SK-N-SH (cell line): ENCODE measurements at regions not wholly inside any gene's neighbourhood (a gene's known extent, or its start where the extent isn't known, plus 50 kb on each side); places are given as distances from the start of the nearest gene placed in this dataset.

Experiments used
- CTCF ChIA-PET: fragments of 300-600, 350-600 bp; formaldehyde crosslinking; extraction: SDS; loops from one replicate; lab custom pipeline; 2021; lab: Yijun Ruan, JAX
- POLR2A ChIA-PET: fragments of 350-600 bp; sonication (Branson Sonifier 250); formaldehyde crosslinking; extraction: SDS; loops from one replicate; lab custom pipeline; 2020; ENCODE audit warnings: antibody characterized with exemption, inconsistent platforms; lab: Yijun Ruan, JAX
- DNase-seq: peaks from one replicate; pipeline ENCODE4 v3.0.0; 2012
- H2AFZ ChIP-seq: fragments of 200-600 bp; sonication (generic); 2 replicates; pipeline ENCODE4 v1.8.1; 2016; ENCODE audit warnings: antibody characterized with exemption, mild to moderate bottlenecking, low read depth
- H3F3A ChIP-seq: fragments of 200-600 bp; sonication (generic); replicated peaks from 2 replicates; pipeline ENCODE3; 2016; ENCODE audit warnings: antibody characterized with exemption, mild to moderate bottlenecking; ENCODE audit not compliant: insufficient read depth
- H3K27ac ChIP-seq, 2 experiments: fragments of 200-500 bp in 1 of 2; fragments of 200-600 bp in 1 of 2; sonication (Bioruptor generic) in 1 of 2; sonication (generic), shearing (Covaris generic) in 1 of 2; 2 replicates each; pipeline versions ENCODE4 v1.5.1 to v1.6.1; 2014 to 2016; ENCODE audit warnings: low read depth in 2 of 2, inconsistent platforms in 1 of 2, low read length in 1 of 2, mild to moderate bottlenecking in 1 of 2, mixed read lengths in 1 of 2
- H3K27me3 ChIP-seq: fragments of 200-600 bp; sonication (generic), shearing (Covaris generic); 2 replicates; pipeline ENCODE4 v1.6.1; 2016; ENCODE audit warnings: mixed run types; ENCODE audit not compliant: insufficient read depth
- H3K36me3 ChIP-seq, 2 experiments: fragments of 200-500 bp in 1 of 2; fragments of 200-600 bp in 1 of 2; sonication (Bioruptor generic) in 1 of 2; sonication (generic) in 1 of 2; replicated peaks in 1 of 2; 2 replicates each; pipeline versions ENCODE3 to v1.5.1; 2014 to 2016; ENCODE audit warnings: low read length in 1 of 2, mild to moderate bottlenecking in 1 of 2; ENCODE audit not compliant: insufficient read depth in 2 of 2, control insufficient read depth in 1 of 2
- H3K4me1 ChIP-seq, 2 experiments: fragments of 200-500 bp in 1 of 2; fragments of 200-600 bp in 1 of 2; sonication (Bioruptor generic) in 1 of 2; sonication (generic), shearing (Covaris generic) in 1 of 2; 2 replicates each; pipeline versions ENCODE4 v1.5.1 to v1.6.1; 2014 to 2016; ENCODE audit warnings: low read depth in 1 of 2, low read length in 1 of 2, mixed run types in 1 of 2; ENCODE audit not compliant: insufficient read depth in 2 of 2, control insufficient read depth in 1 of 2
- H3K4me2 ChIP-seq: fragments of 200-600 bp; sonication (generic), shearing (Covaris generic); 2 replicates; pipeline ENCODE4 v1.6.1; 2017; ENCODE audit warnings: mixed run types
- H3K4me3 ChIP-seq, 2 experiments: fragments of 200-500 bp in 1 of 2; fragments of 200-600 bp in 1 of 2; sonication (Bioruptor generic) in 1 of 2; sonication (generic), shearing (Covaris generic) in 1 of 2; 2 replicates each; pipeline versions ENCODE4 v1.5.1 to v1.8.1; 2014 to 2016; ENCODE audit warnings: low read depth in 2 of 2, inconsistent platforms in 1 of 2, low read length in 1 of 2, mild to moderate bottlenecking in 1 of 2, mixed read lengths in 1 of 2, moderate library complexity in 1 of 2
- H3K79me2 ChIP-seq: fragments of 200-600 bp; sonication (generic); 2 replicates; pipeline ENCODE4 v1.8.1; 2017; ENCODE audit warnings: mild to moderate bottlenecking; ENCODE audit not compliant: insufficient read depth
- H3K9ac ChIP-seq: fragments of 200-600 bp; sonication (generic); 2 replicates; pipeline ENCODE4 v1.6.1; 2017; ENCODE audit warnings: mixed run types
- H3K9me2 ChIP-seq: fragments of 200-600 bp; sonication (generic); 2 replicates; pipeline ENCODE4 v1.6.1; 2017; ENCODE audit warnings: mixed run types
- H3K9me3 ChIP-seq: fragments of 200-600 bp; sonication (generic); 2 replicates; pipeline ENCODE4 v1.6.1; 2017; ENCODE audit warnings: mixed run types, mild to moderate bottlenecking, moderate library complexity
- H4K20me1 ChIP-seq: fragments of 200-600 bp; sonication (generic); 2 replicates; pipeline ENCODE4 v1.6.1; 2017; ENCODE audit warnings: mild to moderate bottlenecking, mixed run types; ENCODE audit not compliant: insufficient read depth
- ELF1 ChIP-seq: IDR thresholded peaks from 2 replicates; pipeline ENCODE4 v1.4.0; 2012
- FOSL2 ChIP-seq: IDR thresholded peaks from 2 replicates; pipeline ENCODE4 v1.4.0; 2012; ENCODE audit warnings: low read depth, mild to moderate bottlenecking, moderate library complexity, borderline replicate concordance
- FOXJ3 ChIP-seq: sonication (generic); formaldehyde crosslinking; IDR thresholded peaks from 2 replicates; pipeline ENCODE4 v1.5.1; 2020; ENCODE audit warnings: mild to moderate bottlenecking, missing genetic modification reagents
- FOXM1 ChIP-seq: IDR thresholded peaks from 2 replicates; pipeline ENCODE4 v1.4.0; 2012; ENCODE audit warnings: low read depth, mild to moderate bottlenecking
- GATA2 ChIP-seq: sonication (generic); formaldehyde crosslinking; IDR thresholded peaks from 2 replicates; pipeline ENCODE4 v1.5.0; 2020; ENCODE audit warnings: mild to moderate bottlenecking, missing genetic modification reagents
- JUND ChIP-seq: IDR thresholded peaks from 2 replicates; pipeline ENCODE4 v1.4.0; 2012
- MXI1 ChIP-seq: IDR thresholded peaks from 2 replicates; pipeline ENCODE4 v1.6.1; 2012; ENCODE audit warnings: mild to moderate bottlenecking, low read depth, low read length, improper control_type of control experiment
- NRF1 ChIP-seq: IDR thresholded peaks from 2 replicates; pipeline ENCODE4 v1.6.1; 2012; ENCODE audit warnings: low read depth, mild to moderate bottlenecking, low read length
- RAD21 ChIP-seq: IDR thresholded peaks from 2 replicates; pipeline ENCODE4 v1.6.1; 2012; ENCODE audit warnings: mild to moderate bottlenecking, low read length
- RXRA ChIP-seq: IDR thresholded peaks from 2 replicates; pipeline ENCODE4 v1.4.0; 2012; ENCODE audit warnings: low read depth, mild to moderate bottlenecking, borderline replicate concordance
- SMC3 ChIP-seq: IDR thresholded peaks from 2 replicates; pipeline ENCODE4 v1.6.1; 2012; ENCODE audit warnings: low read depth, low read length, improper control_type of control experiment
- YY1 ChIP-seq: IDR thresholded peaks from 2 replicates; pipeline ENCODE4 v1.4.0; 2012; ENCODE audit warnings: low read depth, mild to moderate bottlenecking
- WGBS: methylation state at CpG from one replicate; pipeline ENCODE4 v1.1.6; 2017; ENCODE audit warnings: low lambda C conversion rate; 5-methylcytosine and 5-hydroxymethylcytosine counted together
- TF ChIP-seq, protein P1 (sequence below): IDR thresholded peaks from 2 replicates; pipeline ENCODE4 v1.4.0; 2012; ENCODE audit warnings: low read depth, borderline replicate concordance
- TF ChIP-seq, protein P2 (sequence below): fragments of 200-600 bp; sonication (generic); IDR thresholded peaks from 2 replicates; pipeline ENCODE4 v1.6.1; 2017; ENCODE audit warnings: antibody characterized with exemption, mild to moderate bottlenecking, moderate library complexity
- TF ChIP-seq, protein P3 (sequence below): IDR thresholded peaks from 2 replicates; pipeline ENCODE4 v1.6.1; 2012; ENCODE audit warnings: mild to moderate bottlenecking, low read depth, low read length, moderate library complexity
- TF ChIP-seq, protein P4 (sequence below): IDR thresholded peaks from 2 replicates; pipeline ENCODE4; 2012
- TF ChIP-seq, protein P5 (sequence below): IDR thresholded peaks from 2 replicates; pipeline ENCODE4 v1.4.0; 2012; ENCODE audit warnings: low read depth
- TF ChIP-seq, protein P6 (sequence below): IDR thresholded peaks from 2 replicates; pipeline ENCODE4 v1.4.0; 2012; ENCODE audit warnings: low read depth, borderline replicate concordance

DNA sequence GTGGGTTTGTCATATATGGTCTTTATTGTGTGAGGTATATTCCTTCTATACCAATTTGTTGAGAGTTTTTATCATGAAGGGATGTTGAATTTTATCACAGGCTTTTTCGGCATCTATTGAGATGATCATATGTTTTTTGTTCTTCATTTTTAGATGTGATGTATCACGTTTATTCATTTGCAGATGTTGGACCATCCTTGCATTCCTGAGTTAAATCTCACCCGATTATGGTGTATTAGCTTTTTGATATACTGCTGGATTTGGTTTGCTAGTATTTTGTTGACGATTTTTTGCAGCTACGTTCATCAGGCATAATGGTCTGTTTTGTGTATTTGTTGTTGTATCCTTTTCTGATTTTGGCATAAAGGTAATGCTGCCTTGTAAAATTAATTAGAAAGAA lies 311.0 kb downstream of the PTEN start:
- Histone ChIP-seq H3K27me3 (no peaks in the 10 kb centered on the region), H3K36me3 (peaks cover 0 to 8% of the 10 kb centered on the region in 2 experiments), H3K4me1 (no peaks in the 10 kb centered on the region), H3K79me2 (no peaks in the 10 kb centered on the region), H3K27ac (no peak overlapping the region), H3K9ac (no peak overlapping the region), H3K4me2 (no peak overlapping the region), H3K4me3 (no peak overlapping the region), H3K9me3 (peaks cover 3% of the 10 kb centered on the region; the same call in 1 of the 2 replicates), H4K20me1 (no peaks in the 10 kb centered on the region), H3K9me2 (no peaks in the 10 kb centered on the region), H3F3A (peaks cover 3% of the 10 kb centered on the region), H2AFZ (no peak overlapping the region)
- ChIA-PET CTCF (no interaction called here), POLR2A (no interaction called here)
- 77% methylated on average over 5 of the region's 5 CpGs for WGBS
- TF ChIP-seq FOXM1 (no peak), FOSL2 (no peak)
- DNase-seq: no peak

DNA sequence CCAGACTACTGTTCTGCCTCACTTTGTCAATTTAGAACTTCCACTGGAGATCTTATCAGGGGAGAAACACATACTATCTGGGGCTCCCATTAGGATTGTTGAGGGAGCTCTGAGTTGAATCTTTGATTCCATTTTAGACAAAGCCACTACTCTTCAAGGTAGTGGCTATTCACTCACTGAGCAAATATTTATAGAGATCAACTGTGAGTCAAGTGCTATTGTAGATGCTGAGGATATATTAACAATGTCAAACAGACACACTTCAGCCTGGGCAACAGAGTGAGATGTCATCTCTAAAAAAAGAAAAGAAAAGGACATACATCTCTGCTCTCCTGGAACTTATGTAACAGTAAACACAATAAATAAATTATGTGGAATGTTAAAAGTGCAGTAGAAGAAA lies 315.3 kb downstream of the PTEN start:
- DNase-seq: no peak
- Histone ChIP-seq H4K20me1 (no peaks in the 10 kb centered on the region), H2AFZ (no peak overlapping the region), H3K27me3 (no peaks in the 10 kb centered on the region), H3K9ac (no peak overlapping the region), H3K9me2 (no peaks in the 10 kb centered on the region), H3K36me3 (peaks cover 0 to 8% of the 10 kb centered on the region in 2 experiments)
- POLR2A ChIA-PET: no interaction called here
- no peak for TF ChIP-seq GATA2 (CRISPR knock-in tag)
- TF ChIP-seq, protein P1, sequence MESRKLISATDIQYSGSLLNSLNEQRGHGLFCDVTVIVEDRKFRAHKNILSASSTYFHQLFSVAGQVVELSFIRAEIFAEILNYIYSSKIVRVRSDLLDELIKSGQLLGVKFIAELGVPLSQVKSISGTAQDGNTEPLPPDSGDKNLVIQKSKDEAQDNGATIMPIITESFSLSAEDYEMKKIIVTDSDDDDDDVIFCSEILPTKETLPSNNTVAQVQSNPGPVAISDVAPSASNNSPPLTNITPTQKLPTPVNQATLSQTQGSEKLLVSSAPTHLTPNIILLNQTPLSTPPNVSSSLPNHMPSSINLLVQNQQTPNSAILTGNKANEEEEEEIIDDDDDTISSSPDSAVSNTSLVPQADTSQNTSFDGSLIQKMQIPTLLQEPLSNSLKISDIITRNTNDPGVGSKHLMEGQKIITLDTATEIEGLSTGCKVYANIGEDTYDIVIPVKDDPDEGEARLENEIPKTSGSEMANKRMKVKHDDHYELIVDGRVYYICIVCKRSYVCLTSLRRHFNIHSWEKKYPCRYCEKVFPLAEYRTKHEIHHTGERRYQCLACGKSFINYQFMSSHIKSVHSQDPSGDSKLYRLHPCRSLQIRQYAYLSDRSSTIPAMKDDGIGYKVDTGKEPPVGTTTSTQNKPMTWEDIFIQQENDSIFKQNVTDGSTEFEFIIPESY: no peak
- TF ChIP-seq SMC3: no peak
- TF ChIP-seq, protein P2, sequence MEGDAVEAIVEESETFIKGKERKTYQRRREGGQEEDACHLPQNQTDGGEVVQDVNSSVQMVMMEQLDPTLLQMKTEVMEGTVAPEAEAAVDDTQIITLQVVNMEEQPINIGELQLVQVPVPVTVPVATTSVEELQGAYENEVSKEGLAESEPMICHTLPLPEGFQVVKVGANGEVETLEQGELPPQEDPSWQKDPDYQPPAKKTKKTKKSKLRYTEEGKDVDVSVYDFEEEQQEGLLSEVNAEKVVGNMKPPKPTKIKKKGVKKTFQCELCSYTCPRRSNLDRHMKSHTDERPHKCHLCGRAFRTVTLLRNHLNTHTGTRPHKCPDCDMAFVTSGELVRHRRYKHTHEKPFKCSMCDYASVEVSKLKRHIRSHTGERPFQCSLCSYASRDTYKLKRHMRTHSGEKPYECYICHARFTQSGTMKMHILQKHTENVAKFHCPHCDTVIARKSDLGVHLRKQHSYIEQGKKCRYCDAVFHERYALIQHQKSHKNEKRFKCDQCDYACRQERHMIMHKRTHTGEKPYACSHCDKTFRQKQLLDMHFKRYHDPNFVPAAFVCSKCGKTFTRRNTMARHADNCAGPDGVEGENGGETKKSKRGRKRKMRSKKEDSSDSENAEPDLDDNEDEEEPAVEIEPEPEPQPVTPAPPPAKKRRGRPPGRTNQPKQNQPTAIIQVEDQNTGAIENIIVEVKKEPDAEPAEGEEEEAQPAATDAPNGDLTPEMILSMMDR: no peak
- TF ChIP-seq RAD21: no peak
- TF ChIP-seq, protein P3, sequence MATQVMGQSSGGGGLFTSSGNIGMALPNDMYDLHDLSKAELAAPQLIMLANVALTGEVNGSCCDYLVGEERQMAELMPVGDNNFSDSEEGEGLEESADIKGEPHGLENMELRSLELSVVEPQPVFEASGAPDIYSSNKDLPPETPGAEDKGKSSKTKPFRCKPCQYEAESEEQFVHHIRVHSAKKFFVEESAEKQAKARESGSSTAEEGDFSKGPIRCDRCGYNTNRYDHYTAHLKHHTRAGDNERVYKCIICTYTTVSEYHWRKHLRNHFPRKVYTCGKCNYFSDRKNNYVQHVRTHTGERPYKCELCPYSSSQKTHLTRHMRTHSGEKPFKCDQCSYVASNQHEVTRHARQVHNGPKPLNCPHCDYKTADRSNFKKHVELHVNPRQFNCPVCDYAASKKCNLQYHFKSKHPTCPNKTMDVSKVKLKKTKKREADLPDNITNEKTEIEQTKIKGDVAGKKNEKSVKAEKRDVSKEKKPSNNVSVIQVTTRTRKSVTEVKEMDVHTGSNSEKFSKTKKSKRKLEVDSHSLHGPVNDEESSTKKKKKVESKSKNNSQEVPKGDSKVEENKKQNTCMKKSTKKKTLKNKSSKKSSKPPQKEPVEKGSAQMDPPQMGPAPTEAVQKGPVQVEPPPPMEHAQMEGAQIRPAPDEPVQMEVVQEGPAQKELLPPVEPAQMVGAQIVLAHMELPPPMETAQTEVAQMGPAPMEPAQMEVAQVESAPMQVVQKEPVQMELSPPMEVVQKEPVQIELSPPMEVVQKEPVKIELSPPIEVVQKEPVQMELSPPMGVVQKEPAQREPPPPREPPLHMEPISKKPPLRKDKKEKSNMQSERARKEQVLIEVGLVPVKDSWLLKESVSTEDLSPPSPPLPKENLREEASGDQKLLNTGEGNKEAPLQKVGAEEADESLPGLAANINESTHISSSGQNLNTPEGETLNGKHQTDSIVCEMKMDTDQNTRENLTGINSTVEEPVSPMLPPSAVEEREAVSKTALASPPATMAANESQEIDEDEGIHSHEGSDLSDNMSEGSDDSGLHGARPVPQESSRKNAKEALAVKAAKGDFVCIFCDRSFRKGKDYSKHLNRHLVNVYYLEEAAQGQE: no peak
- TF ChIP-seq, protein P4, sequence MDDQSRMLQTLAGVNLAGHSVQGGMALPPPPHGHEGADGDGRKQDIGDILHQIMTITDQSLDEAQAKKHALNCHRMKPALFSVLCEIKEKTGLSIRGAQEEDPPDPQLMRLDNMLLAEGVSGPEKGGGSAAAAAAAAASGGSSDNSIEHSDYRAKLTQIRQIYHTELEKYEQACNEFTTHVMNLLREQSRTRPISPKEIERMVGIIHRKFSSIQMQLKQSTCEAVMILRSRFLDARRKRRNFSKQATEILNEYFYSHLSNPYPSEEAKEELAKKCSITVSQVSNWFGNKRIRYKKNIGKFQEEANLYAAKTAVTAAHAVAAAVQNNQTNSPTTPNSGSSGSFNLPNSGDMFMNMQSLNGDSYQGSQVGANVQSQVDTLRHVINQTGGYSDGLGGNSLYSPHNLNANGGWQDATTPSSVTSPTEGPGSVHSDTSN: no peak
- TF ChIP-seq NRF1: no peak
- TF ChIP-seq, protein P5, sequence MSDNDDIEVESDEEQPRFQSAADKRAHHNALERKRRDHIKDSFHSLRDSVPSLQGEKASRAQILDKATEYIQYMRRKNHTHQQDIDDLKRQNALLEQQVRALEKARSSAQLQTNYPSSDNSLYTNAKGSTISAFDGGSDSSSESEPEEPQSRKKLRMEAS: no peak
- TF ChIP-seq, protein P6, sequence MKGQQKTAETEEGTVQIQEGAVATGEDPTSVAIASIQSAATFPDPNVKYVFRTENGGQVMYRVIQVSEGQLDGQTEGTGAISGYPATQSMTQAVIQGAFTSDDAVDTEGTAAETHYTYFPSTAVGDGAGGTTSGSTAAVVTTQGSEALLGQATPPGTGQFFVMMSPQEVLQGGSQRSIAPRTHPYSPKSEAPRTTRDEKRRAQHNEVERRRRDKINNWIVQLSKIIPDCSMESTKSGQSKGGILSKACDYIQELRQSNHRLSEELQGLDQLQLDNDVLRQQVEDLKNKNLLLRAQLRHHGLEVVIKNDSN: no peak
- no peak for TF ChIP-seq RXRA
- no peak for TF ChIP-seq MXI1
- TF ChIP-seq FOXJ3: no peak
- TF ChIP-seq ELF1: no peak
- TF ChIP-seq JUND: no peak
- no peak for TF ChIP-seq YY1
- TF ChIP-seq, all 33 proteins: peak for 0
- no peak overlapping the region for H3K4me2 ChIP-seq
- H3K4me1 ChIP-seq: no peaks in the 10 kb centered on the region
- CTCF ChIA-PET: no interaction called here
- H3F3A ChIP-seq: no peaks in the 10 kb centered on the region
- no peaks in the 10 kb centered on the region for H3K79me2 ChIP-seq
- H3K27ac ChIP-seq: no peak overlapping the region
- peaks cover 3% of the 10 kb centered on the region; the same call in 1 of the 2 replicates for H3K9me3 ChIP-seq
- no peak overlapping the region for H3K4me3 ChIP-seq
